Activated T-helper 1 cell treated with anti-CD3 and anti-CD28 coated beads, Interleukin-12 subunit alpha, Interleukin-12 subunit beta, Interleukin-2, Interleukin-4 antibody, amounts not matched to agents 30 ng/mL and 10 ng/mL and 1 ng/mL, durations not matched to agents 14 hours and 24 hours and 36 hours (primary cell): ENCODE measurements at regions not wholly inside any gene's neighbourhood (a gene's known extent, or its start where the extent isn't known, plus 50 kb on each side); places are given as distances from the start of the nearest gene placed in this dataset.

ENCODE experiments used
- DNase-seq: peaks from one replicate; pipeline ENCODE4 v3.0.0; 2021; ENCODE audit warnings: low spot score
- H3K27ac Mint-ChIP-seq: one replicate; pipeline ENCODE4 v1.8.0; 2021; ENCODE audit warnings: mild to moderate bottlenecking, mixed read lengths
- H3K27me3 Mint-ChIP-seq: one replicate; pipeline ENCODE4 v1.8.0; 2022; ENCODE audit warnings: mild to moderate bottlenecking, moderate library complexity, mixed read lengths; ENCODE audit not compliant: insufficient read depth
- H3K36me3 Mint-ChIP-seq: one replicate; pipeline ENCODE4 v1.8.0; 2021; ENCODE audit warnings: low read depth, mixed read lengths
- H3K4me1 Mint-ChIP-seq: one replicate; pipeline ENCODE4 v1.8.0; 2021; ENCODE audit warnings: low read depth, mixed read lengths
- H3K4me3 Mint-ChIP-seq: one replicate; pipeline ENCODE4 v1.8.0; 2021; ENCODE audit warnings: mild to moderate bottlenecking, moderate library complexity, mixed read lengths
- H3K9me3 Mint-ChIP-seq: one replicate; pipeline ENCODE4 v1.8.0; 2021; ENCODE audit warnings: mixed read lengths
- intact Hi-C: fragments of 100-400 bp; cut with micrococcal nuclease; formaldehyde crosslinking; loops from one replicate; pipeline ENCODE4 v1.15.1; 2024

GRCh38 chr5:179497636-179498340 is 52.6 kb upstream of the RUFY1 start:
- no peak overlapping the region for H3K4me3 Mint-ChIP-seq
- H3K36me3 Mint-ChIP-seq: no peaks in the 10 kb centered on the region
- no peak overlapping the region for H3K27ac Mint-ChIP-seq
- no peak for DNase-seq
- no peaks in the 10 kb centered on the region for H3K4me1 Mint-ChIP-seq
- H3K27me3 Mint-ChIP-seq: no peaks in the 10 kb centered on the region
- H3K9me3 Mint-ChIP-seq: no peaks in the 10 kb centered on the region
- intact Hi-C loops: no loop called here

- intact Hi-C loops: no loop called here
- no peak overlapping the region for H3K4me3 Mint-ChIP-seq
- no peaks in the 10 kb centered on the region for H3K9me3 Mint-ChIP-seq
- H3K36me3 Mint-ChIP-seq: no peaks in the 10 kb centered on the region
- no peaks in the 10 kb centered on the region for H3K4me1 Mint-ChIP-seq
- peaks cover 6% of the 10 kb centered on the region for H3K27me3 Mint-ChIP-seq
- no peak for DNase-seq
- H3K27ac Mint-ChIP-seq: no peak overlapping the region
These were observed 54.4 kb upstream of the RUFY1 start for GRCh38 chr5:179495906-179496455.

GRCh38 chr5:179494774-179495526 is 55.4 kb upstream of the RUFY1 start:
- intact Hi-C loops: loop anchor here (1.0 kb wide), 3 partner anchors 328 to 1215 kb away; partner anchors contain the start of gene ZNF354A
- Mint-ChIP-seq H3K9me3 (no peaks in the 10 kb centered on the region), H3K4me3 (no peak overlapping the region), H3K36me3 (no peaks in the 10 kb centered on the region), H3K27me3 (peaks cover 8% of the 10 kb centered on the region), H3K27ac (no peak overlapping the region), H3K4me1 (no peaks in the 10 kb centered on the region)
- no peak for DNase-seq

- H3K9me3 Mint-ChIP-seq: no peaks in the 10 kb centered on the region
- H3K4me1 Mint-ChIP-seq: no peaks in the 10 kb centered on the region
- DNase-seq: no peak
- H3K27me3 Mint-ChIP-seq: peaks cover 9% of the 10 kb centered on the region
- H3K36me3 Mint-ChIP-seq: no peaks in the 10 kb centered on the region
- H3K27ac Mint-ChIP-seq: no peak overlapping the region
- intact Hi-C loops: no loop called here
- H3K4me3 Mint-ChIP-seq: no peak overlapping the region
These were observed 61.4 kb upstream of the RUFY1 start for GRCh38 chr5:179488975-179489374.

GRCh38 chr5:179488491-179488890 is 61.9 kb upstream of the RUFY1 start:
- H3K27me3 Mint-ChIP-seq: peaks cover 9% of the 10 kb centered on the region
- H3K27ac Mint-ChIP-seq: no peak overlapping the region
- no peaks in the 10 kb centered on the region for H3K36me3 Mint-ChIP-seq
- no peaks in the 10 kb centered on the region for H3K4me1 Mint-ChIP-seq
- no peaks in the 10 kb centered on the region for H3K9me3 Mint-ChIP-seq
- intact Hi-C loops: no loop called here
- no peak for DNase-seq
- no peak overlapping the region for H3K4me3 Mint-ChIP-seq

- Mint-ChIP-seq H3K4me1 (no peaks in the 10 kb centered on the region), H3K36me3 (no peaks in the 10 kb centered on the region)
These were observed 63.2 kb upstream of the RUFY1 start for GRCh38 chr5:179487145-179487544.

GRCh38 chr5:179486596-179487051 is 63.7 kb upstream of the RUFY1 start:
- H3K9me3 Mint-ChIP-seq: no peaks in the 10 kb centered on the region
- no peaks in the 10 kb centered on the region for H3K36me3 Mint-ChIP-seq
- no peak for DNase-seq
- intact Hi-C loops: no loop called here
- H3K27ac Mint-ChIP-seq: no peak overlapping the region
- H3K4me3 Mint-ChIP-seq: no peak overlapping the region
- no peaks in the 10 kb centered on the region for H3K4me1 Mint-ChIP-seq
- peaks cover 7% of the 10 kb centered on the region for H3K27me3 Mint-ChIP-seq

More at GRCh38 chr5:179487145-179487544, 63.2 kb upstream of the RUFY1 start:
- Mint-ChIP-seq H3K4me3 (no peak overlapping the region), H3K9me3 (no peaks in the 10 kb centered on the region), H3K27ac (no peak overlapping the region), H3K27me3 (peaks cover 9% of the 10 kb centered on the region)
- DNase-seq: no peak
- intact Hi-C loops: no loop called here

GRCh38 chr5:179485845-179486575 is 64.3 kb upstream of the RUFY1 start:
- Mint-ChIP-seq H3K27ac (no peak overlapping the region), H3K27me3 (peaks cover 3% of the 10 kb centered on the region)
- intact Hi-C loops: no loop called here

GRCh38 chr5:179484761-179485160 is 65.6 kb upstream of the RUFY1 start:
- no peaks in the 10 kb centered on the region for H3K9me3 Mint-ChIP-seq
- no peak overlapping the region for H3K4me3 Mint-ChIP-seq
- H3K36me3 Mint-ChIP-seq: no peaks in the 10 kb centered on the region
- DNase-seq: no peak
- no peak overlapping the region for H3K27ac Mint-ChIP-seq
- H3K27me3 Mint-ChIP-seq: no peaks in the 10 kb centered on the region
- intact Hi-C loops: no loop called here
- no peaks in the 10 kb centered on the region for H3K4me1 Mint-ChIP-seq

More at GRCh38 chr5:179485845-179486575, 64.3 kb upstream of the RUFY1 start:
- H3K36me3 Mint-ChIP-seq: no peaks in the 10 kb centered on the region
- H3K4me1 Mint-ChIP-seq: no peaks in the 10 kb centered on the region
- DNase-seq: no peak
- no peak overlapping the region for H3K4me3 Mint-ChIP-seq
- H3K9me3 Mint-ChIP-seq: no peaks in the 10 kb centered on the region

GRCh38 chr5:179484201-179484600 is 66.2 kb upstream of the RUFY1 start:
- H3K27me3 Mint-ChIP-seq: no peaks in the 10 kb centered on the region
- no peaks in the 10 kb centered on the region for H3K4me1 Mint-ChIP-seq
- intact Hi-C loops: no loop called here
- H3K27ac Mint-ChIP-seq: no peak overlapping the region
- DNase-seq: no peak
- no peaks in the 10 kb centered on the region for H3K36me3 Mint-ChIP-seq
- H3K4me3 Mint-ChIP-seq: no peak overlapping the region
- no peaks in the 10 kb centered on the region for H3K9me3 Mint-ChIP-seq

- H3K36me3 Mint-ChIP-seq: no peaks in the 10 kb centered on the region
- H3K9me3 Mint-ChIP-seq: no peaks in the 10 kb centered on the region
- H3K4me3 Mint-ChIP-seq: no peak overlapping the region
- H3K27ac Mint-ChIP-seq: no peak overlapping the region
- no peaks in the 10 kb centered on the region for H3K4me1 Mint-ChIP-seq
- H3K27me3 Mint-ChIP-seq: peaks cover 6% of the 10 kb centered on the region
- no peak for DNase-seq
- intact Hi-C loops: no loop called here
These were observed 71.7 kb upstream of the RUFY1 start for GRCh38 chr5:179478624-179479023.

GRCh38 chr5:179475208-179475751 is 75.1 kb upstream of the RUFY1 start:
- no peaks in the 10 kb centered on the region for H3K9me3 Mint-ChIP-seq
- H3K4me3 Mint-ChIP-seq: no peak overlapping the region
- DNase-seq: no peak
- H3K4me1 Mint-ChIP-seq: no peaks in the 10 kb centered on the region
- no peaks in the 10 kb centered on the region for H3K36me3 Mint-ChIP-seq
- H3K27ac Mint-ChIP-seq: no peak overlapping the region
- peaks cover 6% of the 10 kb centered on the region for H3K27me3 Mint-ChIP-seq
- intact Hi-C loops: no loop called here
